Fibroblast of lung (primary cell): ENCODE measurements at regions not wholly inside any gene's neighbourhood (a gene's known extent, or its start where the extent isn't known, plus 50 kb on each side); places are given as distances from the start of the nearest gene placed in this dataset.

Experiments used
- EZH2 ChIP-seq: IDR thresholded peaks from 2 replicates; pipeline ENCODE4 v1.5.1; 2012; ENCODE audit warnings: low read length, control low read depth, mild to moderate bottlenecking; ENCODE audit errors: missing control alignments
- TF ChIP-seq, protein P1 (sequence below), 2 donors: IDR thresholded peaks in 1 of 2; conservative IDR thresholded peaks in 1 of 2; 1 replicate in 1 of 2; 2 replicates in 1 of 2; pipeline ENCODE4 v1.5.1; 2011 to 2012; ENCODE audit warnings: low read length in 2 of 2, control low read depth in 1 of 2, inconsistent platforms in 1 of 2, low read depth in 1 of 2, mild to moderate bottlenecking in 1 of 2

DNA sequence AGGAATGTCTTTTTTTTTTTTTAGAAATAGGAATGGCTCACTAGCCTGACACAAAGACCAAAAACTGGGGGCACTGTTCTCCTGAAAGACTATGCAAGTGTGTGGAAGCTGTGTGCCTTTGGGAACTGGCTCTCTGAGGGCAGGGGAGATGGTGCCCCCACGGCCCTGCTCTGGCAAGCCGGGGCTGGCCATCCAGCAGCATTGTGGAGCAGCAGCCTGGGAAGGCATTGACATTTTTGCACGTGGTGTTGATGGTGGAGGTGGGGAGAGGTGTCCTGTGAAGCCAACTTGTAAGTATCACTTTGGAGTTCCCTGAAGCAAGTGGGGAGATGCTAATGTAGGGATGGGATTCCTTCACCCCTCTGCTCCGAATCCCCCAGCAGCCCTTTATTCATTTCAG is 460.1 kb downstream of the RPS6KC1 start:
- TF ChIP-seq, protein P1, sequence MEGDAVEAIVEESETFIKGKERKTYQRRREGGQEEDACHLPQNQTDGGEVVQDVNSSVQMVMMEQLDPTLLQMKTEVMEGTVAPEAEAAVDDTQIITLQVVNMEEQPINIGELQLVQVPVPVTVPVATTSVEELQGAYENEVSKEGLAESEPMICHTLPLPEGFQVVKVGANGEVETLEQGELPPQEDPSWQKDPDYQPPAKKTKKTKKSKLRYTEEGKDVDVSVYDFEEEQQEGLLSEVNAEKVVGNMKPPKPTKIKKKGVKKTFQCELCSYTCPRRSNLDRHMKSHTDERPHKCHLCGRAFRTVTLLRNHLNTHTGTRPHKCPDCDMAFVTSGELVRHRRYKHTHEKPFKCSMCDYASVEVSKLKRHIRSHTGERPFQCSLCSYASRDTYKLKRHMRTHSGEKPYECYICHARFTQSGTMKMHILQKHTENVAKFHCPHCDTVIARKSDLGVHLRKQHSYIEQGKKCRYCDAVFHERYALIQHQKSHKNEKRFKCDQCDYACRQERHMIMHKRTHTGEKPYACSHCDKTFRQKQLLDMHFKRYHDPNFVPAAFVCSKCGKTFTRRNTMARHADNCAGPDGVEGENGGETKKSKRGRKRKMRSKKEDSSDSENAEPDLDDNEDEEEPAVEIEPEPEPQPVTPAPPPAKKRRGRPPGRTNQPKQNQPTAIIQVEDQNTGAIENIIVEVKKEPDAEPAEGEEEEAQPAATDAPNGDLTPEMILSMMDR (conservative IDR thresholded peaks at IDR 0.05 in 1 of 2, IDR thresholded peaks at IDR 0.05 in 1 of 2; ENCODE audit: low read depth in 1 of 2, low read length in 2 of 2): no peak
- no peak for TF ChIP-seq EZH2
